Keratinocyte (primary cell): ENCODE measurements at regions not wholly inside any gene's neighbourhood (a gene's known extent, or its start where the extent isn't known, plus 50 kb on each side); places are given as distances from the start of the nearest gene placed in this dataset.

Source experiments
- DNase-seq: peaks from one replicate; pipeline ENCODE4 v3.0.0-alpha.2; 2011; ENCODE audit warnings: low read depth, missing footprints, low spot score
- FAIRE-seq: peaks from 2 replicates; lab custom pipeline; 2011; peaks lifted over from hg19 to GRCh38; lab: Jason Lieb, UNC
- H2AFZ ChIP-seq: 2 replicates; pipeline ENCODE4 v1.6.0; 2012; ENCODE audit warnings: low read length, control low read depth, inconsistent platforms; ENCODE audit not compliant: control insufficient read depth
- H3K27ac ChIP-seq: 2 replicates; pipeline ENCODE4 v1.5.1; 2011; ENCODE audit warnings: low read length; ENCODE audit not compliant: control insufficient read depth, insufficient read depth
- H3K27me3 ChIP-seq: 3 replicates; pipeline ENCODE4 v1.6.0; 2011; ENCODE audit warnings: low read length; ENCODE audit not compliant: control insufficient read depth, insufficient read depth; ENCODE audit errors: extremely low read depth
- H3K36me3 ChIP-seq, 2 experiments: 2 replicates in 1 of 2; 3 replicates in 1 of 2; pipeline ENCODE4 v1.5.1; 2011; ENCODE audit warnings: low read length in 2 of 2, mild to moderate bottlenecking in 1 of 2; ENCODE audit not compliant: control insufficient read depth in 2 of 2, insufficient read depth in 2 of 2; ENCODE audit errors: extremely low read depth in 1 of 2
- H3K4me1 ChIP-seq: 3 replicates; pipeline ENCODE4 v1.5.1; 2011; ENCODE audit warnings: low read length; ENCODE audit not compliant: control insufficient read depth, insufficient read depth; ENCODE audit errors: extremely low read depth
- H3K4me2 ChIP-seq: 3 replicates; pipeline ENCODE4 v1.6.0; 2011; ENCODE audit warnings: low read depth, low read length; ENCODE audit not compliant: control insufficient read depth, insufficient read depth; ENCODE audit errors: extremely low read depth
- H3K4me3 ChIP-seq, 3 experiments: fragments of 200-600 bp in 1 of 3; sonication (generic) in 1 of 3; 2 replicates in 2 of 3; 3 replicates in 1 of 3; pipeline ENCODE4 v1.5.1; 2011 to 2016; ENCODE audit warnings: low read length in 3 of 3, mild to moderate bottlenecking in 3 of 3, control low read depth in 2 of 3, inconsistent platforms in 1 of 3, low read depth in 1 of 3, mixed read lengths in 1 of 3, mixed run types in 1 of 3, moderate library complexity in 1 of 3; ENCODE audit not compliant: control insufficient read depth in 2 of 3, insufficient read depth in 2 of 3; ENCODE audit errors: extremely low read depth in 1 of 3
- H3K79me2 ChIP-seq: 2 replicates; pipeline ENCODE4 v1.6.0; 2012; ENCODE audit warnings: low read length; ENCODE audit not compliant: control insufficient read depth, insufficient read depth
- H3K9ac ChIP-seq: 3 replicates; pipeline ENCODE4 v1.6.0; 2011; ENCODE audit warnings: low read length; ENCODE audit not compliant: control insufficient read depth, insufficient read depth; ENCODE audit errors: extremely low read depth
- H3K9me1 ChIP-seq: 3 replicates; pipeline ENCODE4 v1.6.0; 2011; ENCODE audit warnings: low read length; ENCODE audit not compliant: control insufficient read depth, insufficient read depth; ENCODE audit errors: extremely low read depth
- H3K9me3 ChIP-seq: 2 replicates; pipeline ENCODE4 v1.5.1; 2012; ENCODE audit warnings: low read depth, low read length; ENCODE audit not compliant: control insufficient read depth
- H4K20me1 ChIP-seq: 3 replicates; pipeline ENCODE4 v1.6.0; 2011; ENCODE audit warnings: low read length; ENCODE audit not compliant: control insufficient read depth, insufficient read depth; ENCODE audit errors: extremely low read depth
- CTCF ChIP-seq, 3 experiments: IDR thresholded peaks in 1 of 3; conservative IDR thresholded peaks in 1 of 3; optimal IDR thresholded peaks in 1 of 3; 2 replicates in 2 of 3; 3 replicates in 1 of 3; pipeline versions ENCODE3 to v1.5.1; 2011; ENCODE audit warnings: low read length in 3 of 3, mild to moderate bottlenecking in 3 of 3, moderate library complexity in 2 of 3, control low read depth in 1 of 3, inconsistent platforms in 1 of 3; ENCODE audit not compliant: insufficient read depth in 2 of 3; ENCODE audit errors: extremely low read depth in 1 of 3
- EZH2 ChIP-seq: IDR thresholded peaks from one replicate; pipeline ENCODE4 v1.6.1; 2012; ENCODE audit warnings: inconsistent platforms, mild to moderate bottlenecking, low read length, moderate library complexity
- dilution Hi-C: fragments of 300-500 bp; cut with MboI; formaldehyde crosslinking; loops from one replicate; pipeline ENCODE4 v1.7.0; 2020; ENCODE audit warnings: low sequenced_read_pairs; ENCODE audit not compliant: extremely low pct_ligation_motif_present

- no peaks in the 10 kb centered on the region for H3K27me3 ChIP-seq
- no peaks in the 10 kb centered on the region for H3K9me3 ChIP-seq
- DNase-seq, result no peak
- no peaks in the 10 kb centered on the region for H3K9me1 ChIP-seq
- peaks cover 13% of the 10 kb centered on the region for H3K4me1 ChIP-seq
- H2AFZ ChIP-seq, result no peak overlapping the region
- H3K27ac ChIP-seq, result no peak overlapping the region
- no peaks in the 10 kb centered on the region for H3K36me3 ChIP-seq
- H3K4me2 ChIP-seq, result no peak overlapping the region
- no peak overlapping the region for H3K4me3 ChIP-seq
- FAIRE-seq, result no peak
- H4K20me1 ChIP-seq, result no peaks in the 10 kb centered on the region
- dilution Hi-C loops, result no loop called here
- no peaks in the 10 kb centered on the region for H3K79me2 ChIP-seq
- no peak overlapping the region for H3K9ac ChIP-seq
- no peak for TF ChIP-seq CTCF (optimal IDR thresholded peaks at IDR 0.05 in 1 of 3, IDR thresholded peaks at IDR 0.05 in 1 of 3, conservative IDR thresholded peaks at IDR 0.05 in 1 of 3; ENCODE audit: extremely low read depth in 1 of 3, insufficient read depth in 2 of 3, low read length in 3 of 3)
- no peak for TF ChIP-seq EZH2
Observed at GRCh38 chr4:53658029-53658428, 66.7 kb upstream of the LNX1 start.

GRCh38 chr4:53656421-53656981 is 65.2 kb upstream of the LNX1 start:
- Histone ChIP-seq H4K20me1 (no peaks in the 10 kb centered on the region), H3K9me1 (no peaks in the 10 kb centered on the region), H3K4me2 (peak overlapping the region; percentile 36), H3K4me3 (no peak overlapping the region), H3K9me3 (no peaks in the 10 kb centered on the region), H3K9ac (no peak overlapping the region), H3K36me3 (no peaks in the 10 kb centered on the region), H3K4me1 (peaks cover 13% of the 10 kb centered on the region), H3K27me3 (no peaks in the 10 kb centered on the region), H3K79me2 (no peaks in the 10 kb centered on the region), H3K27ac (no peak overlapping the region), H2AFZ (no peak overlapping the region)
- FAIRE-seq, result no peak
- no peak for DNase-seq
- dilution Hi-C loops, result no loop called here
- TF ChIP-seq CTCF (optimal IDR thresholded peaks at IDR 0.05 in 1 of 3, IDR thresholded peaks at IDR 0.05 in 1 of 3, conservative IDR thresholded peaks at IDR 0.05 in 1 of 3; ENCODE audit: extremely low read depth in 1 of 3, insufficient read depth in 2 of 3, low read length in 3 of 3), result peak in 2 of 3 experiments; percentile 39 to 53
- TF ChIP-seq EZH2, result no peak
